ENCODE measurements at regions not wholly inside any gene's neighbourhood (a gene's known extent, or its start where the extent isn't known, plus 50 kb on each side); places are given as distances from the start of the nearest gene placed in this dataset.
"Not testable (repeated sequence)": the region's sequence is repeated elsewhere in the genome, so short reads cannot be mapped to it uniquely, and the experiment has no call there.

DNA sequence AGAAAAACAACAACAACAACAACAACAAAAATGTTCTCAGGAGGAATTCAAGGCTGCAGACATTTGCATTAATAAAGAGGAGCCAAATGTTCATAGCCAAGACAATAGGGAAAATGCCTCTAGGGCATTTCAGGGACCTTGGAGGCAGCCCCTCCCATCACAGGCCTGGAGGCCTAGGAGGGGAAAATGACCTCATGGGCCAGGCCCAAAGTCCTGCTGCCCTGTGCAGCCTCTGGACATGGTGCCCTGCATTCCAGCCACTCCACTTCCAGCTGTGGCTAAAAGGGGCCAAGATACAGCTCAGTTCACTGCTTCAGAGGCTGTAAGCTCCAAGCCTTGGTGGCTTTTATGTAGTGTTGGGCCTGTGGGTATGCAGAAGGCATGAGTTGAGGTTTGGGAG is 314.5 kb downstream of the CYRIA start:
- no peak overlapping the region for H3K27ac Mint-ChIP-seq
- peaks cover 6% of the 10 kb centered on the region for H3K36me3 Mint-ChIP-seq
- DNase-seq (ENCODE audit: extremely low spot score, unreplicated experiment) = no peak
- H3K27me3 Mint-ChIP-seq = no peaks in the 10 kb centered on the region
- no peak for TF ChIP-seq CTCF (conservative IDR thresholded peaks at IDR 0.05)
- H3K4me1 Mint-ChIP-seq (ENCODE audit: unreplicated experiment) = peaks cover 3% of the 10 kb centered on the region
- peaks cover 8% of the 10 kb centered on the region for H3K9me3 Mint-ChIP-seq
- H3K4me3 Mint-ChIP-seq = no peak overlapping the region

GRCh38 chr2:16350211-16350610 is 315.4 kb downstream of the CYRIA start:
- Mint-ChIP-seq H3K27me3 (no peaks in the 10 kb centered on the region), H3K4me3 (no peak overlapping the region), H3K4me1 (ENCODE audit: unreplicated experiment) (peaks cover 3% of the 10 kb centered on the region), H3K36me3 (peaks cover 6% of the 10 kb centered on the region), H3K27ac (no peak overlapping the region), H3K9me3 (peaks cover 15% of the 10 kb centered on the region)
- no peak for DNase-seq (ENCODE audit: extremely low spot score, unreplicated experiment)
- no peak for TF ChIP-seq CTCF (conservative IDR thresholded peaks at IDR 0.05)

DNA sequence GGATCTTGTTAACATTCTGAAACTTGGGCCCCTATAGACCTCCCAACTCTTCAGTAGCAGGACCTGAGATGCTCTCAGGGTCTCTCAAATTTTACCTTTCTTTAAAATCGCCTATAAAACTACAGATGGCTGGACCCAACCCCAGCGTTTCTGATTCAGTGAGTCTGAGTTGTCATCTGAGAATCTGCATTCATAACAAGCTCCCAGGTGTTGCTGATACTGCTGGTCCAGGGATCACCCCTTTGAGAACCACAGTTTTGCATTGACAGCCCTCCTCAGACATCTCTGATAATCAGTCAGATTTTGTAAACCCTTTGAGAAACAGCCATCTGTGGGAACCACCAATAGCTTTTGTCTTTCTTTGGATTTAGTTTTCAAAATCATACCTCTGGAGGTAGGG is 315.8 kb downstream of the CYRIA start:
- no peak for DNase-seq (ENCODE audit: extremely low spot score, unreplicated experiment)
- no peak overlapping the region for H3K27ac Mint-ChIP-seq
- H3K36me3 Mint-ChIP-seq = peaks cover 6% of the 10 kb centered on the region
- peaks cover 3% of the 10 kb centered on the region for H3K4me1 Mint-ChIP-seq (ENCODE audit: unreplicated experiment)
- TF ChIP-seq CTCF (conservative IDR thresholded peaks at IDR 0.05) = no peak
- no peak overlapping the region for H3K4me3 Mint-ChIP-seq
- peaks cover 15% of the 10 kb centered on the region for H3K9me3 Mint-ChIP-seq
- H3K27me3 Mint-ChIP-seq = no peaks in the 10 kb centered on the region

- peaks cover 3% of the 10 kb centered on the region for H3K4me1 Mint-ChIP-seq (ENCODE audit: unreplicated experiment)
Observed at GRCh38 chr2:16348821-16349515, 316.7 kb downstream of the CYRIA start.

DNA sequence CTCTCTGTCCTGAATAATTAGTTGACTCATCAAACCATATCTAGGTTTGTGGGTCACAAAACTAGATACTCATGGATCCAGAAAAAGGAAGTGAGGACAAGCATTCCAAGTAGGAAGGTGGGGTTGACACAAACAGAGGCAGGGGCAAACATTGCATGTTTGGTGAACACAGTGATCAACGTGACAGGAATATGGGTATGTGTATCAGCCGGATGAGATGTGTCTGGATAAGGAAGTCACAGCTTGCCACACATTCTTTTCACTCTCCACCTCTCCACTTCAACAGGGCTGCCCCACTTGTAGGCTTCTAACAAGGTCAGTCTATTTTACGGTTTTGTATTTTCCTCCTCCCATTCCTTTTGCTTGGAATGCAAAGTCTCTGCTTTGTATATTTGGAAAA is 319.0 kb downstream of the CYRIA start:
- TF ChIP-seq CTCF (conservative IDR thresholded peaks at IDR 0.05) = no peak
- H3K4me1 Mint-ChIP-seq (ENCODE audit: unreplicated experiment) = peaks cover 3% of the 10 kb centered on the region
- H3K9me3 Mint-ChIP-seq = peaks cover 15% of the 10 kb centered on the region
- peaks cover 6% of the 10 kb centered on the region for H3K36me3 Mint-ChIP-seq
- no peak for DNase-seq (ENCODE audit: extremely low spot score, unreplicated experiment)
- no peak overlapping the region for H3K27ac Mint-ChIP-seq
- H3K27me3 Mint-ChIP-seq = no peaks in the 10 kb centered on the region
- H3K4me3 Mint-ChIP-seq = no peak overlapping the region

More at GRCh38 chr2:16348821-16349515, 316.7 kb downstream of the CYRIA start:
- TF ChIP-seq CTCF (conservative IDR thresholded peaks at IDR 0.05) = no peak
- no peak for DNase-seq (ENCODE audit: extremely low spot score, unreplicated experiment)
- Mint-ChIP-seq H3K4me3 (no peak overlapping the region), H3K27ac (no peak overlapping the region), H3K36me3 (peaks cover 6% of the 10 kb centered on the region), H3K9me3 (peaks cover 15% of the 10 kb centered on the region), H3K27me3 (no peaks in the 10 kb centered on the region)

- H3K9me3 Mint-ChIP-seq; H3K4me1 Mint-ChIP-seq (ENCODE audit: unreplicated experiment); H3K36me3 Mint-ChIP-seq; DNase-seq (ENCODE audit: extremely low spot score, unreplicated experiment); H3K27me3 Mint-ChIP-seq; H3K27ac Mint-ChIP-seq; H3K4me3 Mint-ChIP-seq: not testable (repeated sequence)
Observed at GRCh38 chr2:16345231-16345630, 320.4 kb downstream of the CYRIA start.

Data from type B pancreatic cell (in vitro differentiated cells).